NCI-H2227 treated with DMSO at 0.1 percent for 48 hours (cell line): ENCODE measurements at regions not wholly inside any gene's neighbourhood (a gene's known extent, or its start where the extent isn't known, plus 50 kb on each side); places are given as distances from the start of the nearest gene placed in this dataset.
A peak's percentile ranks its signal among the peaks of the same experiment; 100 is the strongest.
"Not testable (repeated sequence)": the region's sequence is repeated elsewhere in the genome, so short reads cannot be mapped to it uniquely, and the experiment has no call there.

ENCODE experiments used
- DNase-seq: peaks from one replicate; lab custom pipeline; 2025; lab: John Stamatoyannopoulos, UW

- DNase-seq, result no peak
Observed at GRCh38 chr12:95358111-95359083, 115.6 kb upstream of the METAP2 start.

GRCh38 chr12:95365912-95366311, 108.0 kb upstream of the METAP2 start:
- no peak for DNase-seq

GRCh38 chr12:95368931-95369330, 105.0 kb upstream of the METAP2 start:
- no peak for DNase-seq

GRCh38 chr12:95371571-95371970, 102.4 kb upstream of the METAP2 start:
- no peak for DNase-seq

- DNase-seq, result not testable (repeated sequence)
Observed at GRCh38 chr12:95379481-95379880, 94.5 kb upstream of the METAP2 start.

GRCh38 chr12:95380334-95380733, 93.6 kb upstream of the METAP2 start:
- not testable (repeated sequence) for DNase-seq

- no peak for DNase-seq
Observed at GRCh38 chr12:95380997-95381786, 92.8 kb upstream of the METAP2 start.

GRCh38 chr12:95383920-95384319, 90.0 kb upstream of the METAP2 start:
- DNase-seq, result not testable (repeated sequence)

- DNase-seq, result no peak
Observed at GRCh38 chr12:95384785-95385184, 89.2 kb upstream of the METAP2 start.

GRCh38 chr12:95385246-95386035, 88.5 kb upstream of the METAP2 start:
- DNase-seq, result no peak

GRCh38 chr12:95386051-95386450, 87.9 kb upstream of the METAP2 start:
- DNase-seq, result no peak

- not testable (repeated sequence) for DNase-seq
Observed at GRCh38 chr12:95388260-95388659, 85.7 kb upstream of the METAP2 start.

GRCh38 chr12:95390192-95390591, 83.8 kb upstream of the METAP2 start:
- no peak for DNase-seq

- no peak for DNase-seq
Observed at GRCh38 chr12:95390932-95391331, 83.0 kb upstream of the METAP2 start.

- no peak for DNase-seq
Observed at GRCh38 chr12:95393191-95393790, 80.7 kb upstream of the METAP2 start.

GRCh38 chr12:95395696-95396095, 78.3 kb upstream of the METAP2 start:
- DNase-seq, result no peak

- no peak for DNase-seq
Observed at GRCh38 chr12:95396849-95397468, 77.0 kb upstream of the METAP2 start.

GRCh38 chr12:95397571-95397970, 76.4 kb upstream of the METAP2 start:
- no peak for DNase-seq

- no peak for DNase-seq
Observed at GRCh38 chr12:95402096-95402495, 71.9 kb upstream of the METAP2 start.

- DNase-seq, result no peak
Observed at GRCh38 chr12:95408201-95408600, 65.8 kb upstream of the METAP2 start.

- DNase-seq, result peak; percentile 52
Observed at GRCh38 chr12:95411057-95411456, 62.9 kb upstream of the METAP2 start.
